Astrocyte of the spinal cord (primary cell): ENCODE measurements at regions not wholly inside any gene's neighbourhood (a gene's known extent, or its start where the extent isn't known, plus 50 kb on each side); places are given as distances from the start of the nearest gene placed in this dataset.

Experiments
- DNase-seq: peaks from one replicate; pipeline ENCODE4 v3.0.0; 2011; ENCODE audit warnings: low read depth, low spot score
- H3K4me3 ChIP-seq: 2 replicates; pipeline ENCODE4 v1.5.1; 2011; ENCODE audit warnings: low read depth, mild to moderate bottlenecking, low read length, moderate library complexity
- in situ Hi-C: cut with HindIII; loops from 2 replicates; pipeline ENCODE4 v1.10.0; 2017; ENCODE audit warnings: low sequenced_read_pairs
- TF ChIP-seq, protein P1 (sequence below): IDR thresholded peaks from 2 replicates; pipeline ENCODE4 v1.5.1; 2012; ENCODE audit warnings: low read depth, mild to moderate bottlenecking, low read length, inconsistent platforms

DNA sequence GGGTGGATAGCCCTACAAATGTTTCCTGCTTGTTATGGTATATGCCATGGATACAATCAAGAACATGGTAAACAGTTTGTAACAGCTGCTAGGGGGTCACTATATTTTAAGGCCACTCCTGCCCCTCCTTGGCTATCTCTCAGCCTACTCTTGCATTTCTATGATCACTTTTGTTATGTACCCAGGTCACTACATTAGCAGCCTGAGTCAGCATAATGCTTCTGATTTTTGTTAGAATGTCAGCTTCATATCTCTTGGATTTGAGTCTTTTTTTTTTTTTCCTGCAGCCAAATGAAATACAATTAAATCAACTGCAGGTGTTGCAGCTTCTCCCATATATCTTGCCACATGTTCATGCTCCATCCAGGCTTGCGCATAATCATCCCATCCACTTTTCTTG lies 629.7 kb upstream of the GRAMD2B start:
- DNase-seq, result no peak
- in situ Hi-C loops, result no loop called here
- H3K4me3 ChIP-seq, result no peak overlapping the region
- TF ChIP-seq, protein P1, sequence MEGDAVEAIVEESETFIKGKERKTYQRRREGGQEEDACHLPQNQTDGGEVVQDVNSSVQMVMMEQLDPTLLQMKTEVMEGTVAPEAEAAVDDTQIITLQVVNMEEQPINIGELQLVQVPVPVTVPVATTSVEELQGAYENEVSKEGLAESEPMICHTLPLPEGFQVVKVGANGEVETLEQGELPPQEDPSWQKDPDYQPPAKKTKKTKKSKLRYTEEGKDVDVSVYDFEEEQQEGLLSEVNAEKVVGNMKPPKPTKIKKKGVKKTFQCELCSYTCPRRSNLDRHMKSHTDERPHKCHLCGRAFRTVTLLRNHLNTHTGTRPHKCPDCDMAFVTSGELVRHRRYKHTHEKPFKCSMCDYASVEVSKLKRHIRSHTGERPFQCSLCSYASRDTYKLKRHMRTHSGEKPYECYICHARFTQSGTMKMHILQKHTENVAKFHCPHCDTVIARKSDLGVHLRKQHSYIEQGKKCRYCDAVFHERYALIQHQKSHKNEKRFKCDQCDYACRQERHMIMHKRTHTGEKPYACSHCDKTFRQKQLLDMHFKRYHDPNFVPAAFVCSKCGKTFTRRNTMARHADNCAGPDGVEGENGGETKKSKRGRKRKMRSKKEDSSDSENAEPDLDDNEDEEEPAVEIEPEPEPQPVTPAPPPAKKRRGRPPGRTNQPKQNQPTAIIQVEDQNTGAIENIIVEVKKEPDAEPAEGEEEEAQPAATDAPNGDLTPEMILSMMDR, result no peak

- TF ChIP-seq, protein P1, result no peak
- in situ Hi-C loops, result no loop called here
- no peak overlapping the region for H3K4me3 ChIP-seq
- no peak for DNase-seq
Measured at GRCh38 chr5:125794922-125795321, 628.3 kb upstream of the GRAMD2B start.

DNA sequence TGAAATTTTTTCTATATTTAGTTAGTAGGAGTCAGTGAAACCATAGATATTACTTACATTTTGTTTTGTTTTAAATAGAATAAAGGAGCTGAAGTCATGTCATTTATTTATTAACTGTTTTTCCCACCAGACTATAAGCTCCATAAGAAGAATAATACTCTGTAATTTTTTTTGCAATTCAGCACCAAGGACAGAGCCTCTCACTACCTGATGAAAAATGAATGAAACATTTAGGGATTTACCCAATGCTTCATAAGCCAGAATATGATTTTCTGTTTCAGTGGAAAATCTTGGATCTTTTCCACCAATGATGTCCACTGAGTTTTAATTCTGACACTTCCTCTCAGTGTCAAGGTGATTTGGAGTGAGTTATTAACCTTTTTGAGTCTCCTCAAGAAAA lies 624.9 kb upstream of the GRAMD2B start:
- H3K4me3 ChIP-seq, result no peak overlapping the region
- DNase-seq, result peak; percentile 62
- in situ Hi-C loops, result no loop called here
- TF ChIP-seq, protein P1, result no peak

DNA sequence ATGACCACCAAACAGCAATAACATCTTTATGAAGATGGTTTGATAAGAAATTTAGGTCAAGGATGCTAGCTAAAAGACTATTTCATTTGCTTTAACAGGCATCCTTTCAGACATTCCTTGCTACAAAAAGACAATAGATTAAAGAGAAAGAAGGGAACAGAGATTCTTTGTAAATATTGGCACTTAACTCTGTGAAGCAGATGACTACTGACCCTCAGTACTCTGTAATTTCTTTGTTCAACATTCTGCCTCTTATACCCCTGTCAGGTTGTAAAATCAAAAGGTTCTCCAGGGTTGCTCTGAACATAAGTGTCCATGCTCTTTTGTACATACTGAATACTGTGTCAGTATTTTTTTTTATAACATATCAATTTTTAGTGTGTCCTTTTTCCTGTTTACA lies 610.6 kb upstream of the GRAMD2B start:
- in situ Hi-C loops, result no loop called here

GRCh38 chr5:125813221-125813974 lies 609.8 kb upstream of the GRAMD2B start:
- TF ChIP-seq, protein P1, result no peak
- no peak overlapping the region for H3K4me3 ChIP-seq

More for the DNA sequence above, 610.6 kb upstream of the GRAMD2B start:
- no peak overlapping the region for H3K4me3 ChIP-seq
- no peak for DNase-seq
- TF ChIP-seq, protein P1, result no peak

GRCh38 chr5:125814119-125814518 lies 609.1 kb upstream of the GRAMD2B start:
- no peak overlapping the region for H3K4me3 ChIP-seq
- in situ Hi-C loops, result no loop called here
- no peak for DNase-seq
- TF ChIP-seq, protein P1, result no peak

More at GRCh38 chr5:125813221-125813974, 609.8 kb upstream of the GRAMD2B start:
- DNase-seq, result no peak
- in situ Hi-C loops, result no loop called here
